GM19023 (cell line): ENCODE measurements at regions not wholly inside any gene's neighbourhood (a gene's known extent, or its start where the extent isn't known, plus 50 kb on each side); places are given as distances from the start of the nearest gene placed in this dataset.

Experiments
- ATAC-seq: cut with Tn5 transposase; IDR thresholded peaks from one replicate; pipeline ENCODE4 v1.9.1; 2021; ENCODE audit warnings: mild to moderate bottlenecking, moderate library complexity; ENCODE audit not compliant: unreplicated experiment

GRCh38 chr15:93228546-93228945 is 139.5 kb upstream of the RGMA start:
- ATAC-seq: no peak

GRCh38 chr15:93223803-93224202 is 134.8 kb upstream of the RGMA start:
- no peak for ATAC-seq

- ATAC-seq: no peak
These were observed 132.7 kb upstream of the RGMA start for GRCh38 chr15:93221759-93222158.

- ATAC-seq: no peak
These were observed 130.9 kb upstream of the RGMA start for GRCh38 chr15:93219859-93220420.

- no peak for ATAC-seq
These were observed 128.3 kb upstream of the RGMA start for GRCh38 chr15:93217343-93217742.

- ATAC-seq: no peak
These were observed 125.1 kb upstream of the RGMA start for GRCh38 chr15:93214106-93214505.

GRCh38 chr15:93213281-93213680 is 124.3 kb upstream of the RGMA start:
- no peak for ATAC-seq

- no peak for ATAC-seq
These were observed 123.6 kb upstream of the RGMA start for GRCh38 chr15:93212578-93212977.

- no peak for ATAC-seq
These were observed 122.0 kb upstream of the RGMA start for GRCh38 chr15:93210995-93211394.

GRCh38 chr15:93209690-93210445 is 120.9 kb upstream of the RGMA start:
- no peak for ATAC-seq

- no peak for ATAC-seq
These were observed 117.9 kb upstream of the RGMA start for GRCh38 chr15:93206893-93207292.

GRCh38 chr15:93205413-93205812 is 116.4 kb upstream of the RGMA start:
- ATAC-seq: no peak

GRCh38 chr15:93203036-93203435 is 114.0 kb upstream of the RGMA start:
- ATAC-seq: no peak

- no peak for ATAC-seq
These were observed 113.4 kb upstream of the RGMA start for GRCh38 chr15:93202405-93202804.

GRCh38 chr15:93201940-93202339 is 112.9 kb upstream of the RGMA start:
- ATAC-seq: no peak

- ATAC-seq: no peak
These were observed 111.8 kb upstream of the RGMA start for GRCh38 chr15:93200837-93201226.

- no peak for ATAC-seq
These were observed 111.2 kb upstream of the RGMA start for GRCh38 chr15:93200081-93200836.

- no peak for ATAC-seq
These were observed 107.2 kb upstream of the RGMA start for GRCh38 chr15:93196135-93196670.

GRCh38 chr15:93195109-93195508 is 106.1 kb upstream of the RGMA start:
- ATAC-seq: no peak

GRCh38 chr15:93190238-93190637 is 101.2 kb upstream of the RGMA start:
- no peak for ATAC-seq

GRCh38 chr15:93189561-93189960 is 100.5 kb upstream of the RGMA start:
- ATAC-seq: no peak

- no peak for ATAC-seq
These were observed 99.2 kb upstream of the RGMA start for GRCh38 chr15:93188236-93188635.
